GM10266 (cell line): ENCODE measurements at regions not wholly inside any gene's neighbourhood (a gene's known extent, or its start where the extent isn't known, plus 50 kb on each side); places are given as distances from the start of the nearest gene placed in this dataset.

Experiments used
- DNase-seq: peaks from one replicate; pipeline ENCODE4 v3.0.0; 2012; ENCODE audit errors: extremely low spot score
- CTCF ChIP-seq: IDR thresholded peaks from 2 replicates; pipeline ENCODE4 v1.5.1; 2012; ENCODE audit warnings: mild to moderate bottlenecking, low read depth; ENCODE audit not compliant: control insufficient read depth, insufficient read depth; ENCODE audit errors: missing control alignments

GRCh38 chr11:129605815-129606214 is 209.8 kb upstream of the TMEM45B start:
- no peak for DNase-seq
- no peak for TF ChIP-seq CTCF

- no peak for TF ChIP-seq CTCF
- DNase-seq = no peak
Measured at GRCh38 chr11:129608711-129609110, 206.9 kb upstream of the TMEM45B start.

- no peak for TF ChIP-seq CTCF
- no peak for DNase-seq
Measured at GRCh38 chr11:129610125-129610524, 205.5 kb upstream of the TMEM45B start.

GRCh38 chr11:129610545-129610944 is 205.1 kb upstream of the TMEM45B start:
- no peak for TF ChIP-seq CTCF
- DNase-seq = no peak

- no peak for DNase-seq
- no peak for TF ChIP-seq CTCF
Measured at GRCh38 chr11:129611661-129612446, 203.8 kb upstream of the TMEM45B start.

- DNase-seq = no peak
- no peak for TF ChIP-seq CTCF
Measured at GRCh38 chr11:129612447-129612961, 203.1 kb upstream of the TMEM45B start.

- DNase-seq = no peak
- TF ChIP-seq CTCF = no peak
Measured at GRCh38 chr11:129613071-129613470, 202.6 kb upstream of the TMEM45B start.
